ENCODE measurements at regions not wholly inside any gene's neighbourhood (a gene's known extent, or its start where the extent isn't known, plus 50 kb on each side); places are given as distances from the start of the nearest gene placed in this dataset.

- no peaks in the 10 kb centered on the region for H3K4me1 ChIP-seq (ENCODE audit: low read length)
- no peaks in the 10 kb centered on the region for H4K20me1 ChIP-seq (ENCODE audit: insufficient read depth, low read length)
- H3K9me2 ChIP-seq (replicated peaks; ENCODE audit: insufficient read depth, low read length) = no peaks in the 10 kb centered on the region
- H3K4me2 ChIP-seq (ENCODE audit: low read depth, low read length) = no peak overlapping the region
- TF ChIP-seq EZH2phosphoT487 (IDR thresholded peaks at IDR 0.05; ENCODE audit: low read length) = no peak
- no peak for TF ChIP-seq EZH2 (optimal IDR thresholded peaks at IDR 0.05; ENCODE audit: low read depth, low read length)
- TF ChIP-seq CTCF (IDR thresholded peaks at IDR 0.05; ENCODE audit: low read length) = no peak
- H3K9ac ChIP-seq (ENCODE audit: low read length) = no peak overlapping the region
- no peak for DNase-seq
- no peak overlapping the region for H2AFZ ChIP-seq (ENCODE audit: low read length)
- H3K4me3 ChIP-seq (ENCODE audit: low read length) = no peak overlapping the region
- H3F3A ChIP-seq (ENCODE audit: insufficient read depth, low read length) = no peaks in the 10 kb centered on the region
- H3K79me2 ChIP-seq (ENCODE audit: low read length) = no peaks in the 10 kb centered on the region
- no peaks in the 10 kb centered on the region for H3K36me3 ChIP-seq (replicated peaks; ENCODE audit: insufficient read depth, low read length)
- H3K27ac ChIP-seq (ENCODE audit: low read length) = no peak overlapping the region
- H3K27me3 ChIP-seq (replicated peaks; ENCODE audit: insufficient read depth, low read length) = no peaks in the 10 kb centered on the region
- no peaks in the 10 kb centered on the region for H3K9me3 ChIP-seq (replicated peaks; ENCODE audit: insufficient read depth, low read length)
Observed at GRCh38 chr6:139429580-139430145, 55.2 kb upstream of the CITED2 start.

DNA sequence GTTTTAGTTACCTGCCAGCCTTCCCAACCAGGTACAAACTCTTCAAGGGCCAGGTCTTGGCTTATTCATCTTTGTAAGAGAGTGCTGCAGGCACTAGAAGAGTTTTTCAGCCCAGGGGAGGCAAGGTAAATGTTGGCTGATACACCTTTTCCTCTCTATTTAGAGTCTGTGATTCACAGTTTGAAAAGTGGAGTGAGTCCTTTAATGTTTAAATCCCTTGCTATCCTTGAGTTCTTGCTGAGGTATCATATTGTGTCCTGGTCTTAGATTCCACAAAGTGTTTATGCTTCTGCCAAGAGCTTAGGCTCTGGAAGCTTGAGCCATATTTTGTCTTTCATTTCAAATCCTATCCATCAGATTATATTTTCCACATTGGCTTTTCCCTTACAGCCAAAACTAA, 52.8 kb upstream of the CITED2 start:
- no peaks in the 10 kb centered on the region for H3K9me2 ChIP-seq (replicated peaks; ENCODE audit: insufficient read depth, low read length)
- H3F3A ChIP-seq (ENCODE audit: insufficient read depth, low read length) = no peaks in the 10 kb centered on the region
- H3K4me2 ChIP-seq (ENCODE audit: low read depth, low read length) = no peak overlapping the region
- no peaks in the 10 kb centered on the region for H3K9me3 ChIP-seq (replicated peaks; ENCODE audit: insufficient read depth, low read length)
- no peak for DNase-seq
- no peak overlapping the region for H2AFZ ChIP-seq (ENCODE audit: low read length)
- H3K79me2 ChIP-seq (ENCODE audit: low read length) = no peaks in the 10 kb centered on the region
- no peak overlapping the region for H3K4me3 ChIP-seq (ENCODE audit: low read length)
- no peaks in the 10 kb centered on the region for H3K27me3 ChIP-seq (replicated peaks; ENCODE audit: insufficient read depth, low read length)
- H3K4me1 ChIP-seq (ENCODE audit: low read length) = no peaks in the 10 kb centered on the region
- TF ChIP-seq EZH2phosphoT487 (IDR thresholded peaks at IDR 0.05; ENCODE audit: low read length) = no peak
- TF ChIP-seq EZH2 (optimal IDR thresholded peaks at IDR 0.05; ENCODE audit: low read depth, low read length) = no peak
- no peak for TF ChIP-seq CTCF (IDR thresholded peaks at IDR 0.05; ENCODE audit: low read length)
- no peaks in the 10 kb centered on the region for H3K36me3 ChIP-seq (replicated peaks; ENCODE audit: insufficient read depth, low read length)
- H3K9ac ChIP-seq (ENCODE audit: low read length) = no peak overlapping the region
- H4K20me1 ChIP-seq (ENCODE audit: insufficient read depth, low read length) = no peaks in the 10 kb centered on the region
- no peak overlapping the region for H3K27ac ChIP-seq (ENCODE audit: low read length)

DNA sequence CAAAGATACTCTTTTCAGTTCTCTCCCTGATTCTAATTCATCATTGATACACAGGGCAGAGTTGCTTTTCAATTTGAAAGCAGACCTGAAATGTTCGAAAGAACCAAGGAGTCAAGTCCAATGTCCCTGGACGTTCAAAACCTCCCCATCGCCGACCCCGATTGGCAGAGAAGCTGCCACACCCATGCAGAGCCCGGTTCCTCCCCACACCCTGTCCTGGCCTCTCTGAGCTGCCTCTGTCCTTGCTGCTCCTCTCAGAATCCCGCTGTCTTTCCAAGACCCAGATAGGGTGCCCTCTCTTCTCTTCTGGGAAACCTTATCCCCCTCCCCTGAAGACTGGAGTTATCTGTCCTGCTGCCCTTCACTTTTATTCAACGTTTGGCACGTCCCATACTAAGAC, 52.3 kb upstream of the CITED2 start:
- Histone ChIP-seq H3K9ac (ENCODE audit: low read length) (no peak overlapping the region), H3K79me2 (ENCODE audit: low read length) (no peaks in the 10 kb centered on the region), H3K4me2 (ENCODE audit: low read depth, low read length) (no peak overlapping the region), H2AFZ (ENCODE audit: low read length) (no peak overlapping the region), H3F3A (ENCODE audit: insufficient read depth, low read length) (no peaks in the 10 kb centered on the region), H3K4me1 (ENCODE audit: low read length) (no peaks in the 10 kb centered on the region), H3K9me3 (replicated peaks; ENCODE audit: insufficient read depth, low read length) (no peaks in the 10 kb centered on the region), H3K36me3 (replicated peaks; ENCODE audit: insufficient read depth, low read length) (no peaks in the 10 kb centered on the region), H3K27me3 (replicated peaks; ENCODE audit: insufficient read depth, low read length) (no peaks in the 10 kb centered on the region), H3K4me3 (ENCODE audit: low read length) (no peak overlapping the region), H3K27ac (ENCODE audit: low read length) (no peak overlapping the region), H3K9me2 (replicated peaks; ENCODE audit: insufficient read depth, low read length) (no peaks in the 10 kb centered on the region), H4K20me1 (ENCODE audit: insufficient read depth, low read length) (no peaks in the 10 kb centered on the region)
- TF ChIP-seq EZH2phosphoT487 (IDR thresholded peaks at IDR 0.05; ENCODE audit: low read length) (no peak), CTCF (IDR thresholded peaks at IDR 0.05; ENCODE audit: low read length) (no peak), EZH2 (optimal IDR thresholded peaks at IDR 0.05; ENCODE audit: low read depth, low read length) (no peak)
- DNase-seq = no peak
